K562 (cell line): ENCODE measurements at regions not wholly inside any gene's neighbourhood (a gene's known extent, or its start where the extent isn't known, plus 50 kb on each side); places are given as distances from the start of the nearest gene placed in this dataset.

Experiments used
- ATAC-seq: fragments of 200-7000 bp; cut with Tn5 transposase; 3 replicates; pipeline ENCODE4 v1.9.1; 2020; ENCODE audit warnings: moderate library complexity
- BruUV-seq: library from RNA; stranded (reverse); fragments of 400-500 nt; replicated peaks from 2 replicates; lab custom pipeline; 2021; lab: Mats Ljungman, UMichigan
- CTCF ChIA-PET: fragments of 300-600 bp; formaldehyde crosslinking; extraction: SDS; loops from one replicate; lab custom pipeline; 2021; ENCODE audit warnings: low intra/inter-chr PET ratio; lab: Yijun Ruan, JAX
- POLR2A ChIA-PET: fragments of 300-600, 350-650 bp; sonication (Branson Sonifier 250); formaldehyde crosslinking; extraction: SDS; loops from one replicate; lab custom pipeline; 2021; ENCODE audit warnings: antibody characterized with exemption, inconsistent platforms; lab: Yijun Ruan, JAX
- DNase-seq, 4 experiments: peaks; one replicate each; pipeline versions ENCODE4 v3.0.0 to v3.0.0-alpha.2; 2011 to 2018; ENCODE audit warnings: low spot score in 3 of 4, mixed read lengths in 3 of 4; ENCODE audit errors: extremely low read depth in 1 of 4
- FAIRE-seq: peaks from 2 replicates; lab custom pipeline; 2011; peaks lifted over from hg19 to GRCh38; lab: Jason Lieb, UNC
- H2AFZ ChIP-seq: 2 replicates; pipeline ENCODE4 v1.6.0; 2011; ENCODE audit warnings: low read depth, low read length, control low read depth, inconsistent platforms
- H3K27ac ChIP-seq: fragments of 200-600 bp; 3 replicates; pipeline ENCODE4 v1.8.0; 2011; ENCODE audit warnings: low read depth, mild to moderate bottlenecking, control low read depth, inconsistent platforms, low read length, moderate library complexity, mixed read lengths; ENCODE audit errors: extremely low read depth
- H3K27me3 ChIP-seq, 2 experiments: fragments of 300-600 bp in 1 of 2; 2 replicates in 1 of 2; 3 replicates in 1 of 2; pipeline versions ENCODE4 v1.6.0 to v1.8.0; 2011; ENCODE audit warnings: inconsistent platforms in 2 of 2, low read length in 2 of 2, mild to moderate bottlenecking in 1 of 2, mixed read lengths in 1 of 2, moderate library complexity in 1 of 2; ENCODE audit not compliant: control insufficient read depth in 2 of 2, insufficient read depth in 2 of 2
- H3K36me3 ChIP-seq: fragments of 300-600 bp; 3 replicates; pipeline ENCODE4 v1.8.0; 2011; ENCODE audit warnings: mild to moderate bottlenecking, low read length, inconsistent platforms; ENCODE audit not compliant: control insufficient read depth, insufficient read depth
- H3K4me1 ChIP-seq, 2 experiments: fragments of 200-600 bp in 1 of 2; replicated peaks in 1 of 2; 2 replicates in 1 of 2; 3 replicates in 1 of 2; pipeline versions ENCODE4 v1.5.1 to v1.8.0; 2011; ENCODE audit warnings: inconsistent platforms in 2 of 2, low read length in 2 of 2, mild to moderate bottlenecking in 1 of 2, mixed read lengths in 1 of 2, moderate library complexity in 1 of 2; ENCODE audit not compliant: control insufficient read depth in 2 of 2, insufficient read depth in 2 of 2
- H3K4me2 ChIP-seq: 2 replicates; pipeline ENCODE4 v1.6.1; 2011; ENCODE audit warnings: low read length, control low read depth, inconsistent platforms, mixed read lengths; ENCODE audit not compliant: insufficient read depth
- H3K4me3 ChIP-seq: fragments of 200-600 bp; sonication (generic), shearing (Covaris generic); 2 replicates; pipeline ENCODE4 v1.5.1; 2016; ENCODE audit warnings: control low read depth, inconsistent platforms
- H3K79me2 ChIP-seq: fragments of 200-600 bp; 3 replicates; pipeline ENCODE4 v1.8.0; 2011; ENCODE audit warnings: low read length, inconsistent platforms; ENCODE audit not compliant: control insufficient read depth, insufficient read depth
- H3K9ac ChIP-seq, 2 experiments: 2 replicates each; pipeline versions ENCODE4 v1.6.0 to v1.6.1; 2011; ENCODE audit warnings: low read depth in 2 of 2, low read length in 2 of 2, control low read depth in 1 of 2, inconsistent platforms in 1 of 2, mild to moderate bottlenecking in 1 of 2, mixed read lengths in 1 of 2; ENCODE audit not compliant: insufficient read depth in 1 of 2
- H3K9me1 ChIP-seq: one replicate; pipeline ENCODE4 v1.6.0; 2011; ENCODE audit warnings: inconsistent platforms, mild to moderate bottlenecking, low read length, moderate library complexity; ENCODE audit not compliant: control insufficient read depth, insufficient read depth
- H3K9me3 ChIP-seq: replicated peaks from 2 replicates; pipeline ENCODE4 v1.5.1; 2011; ENCODE audit warnings: low read depth, low read length, inconsistent platforms; ENCODE audit not compliant: control insufficient read depth, insufficient read depth
- H4K20me1 ChIP-seq: replicated peaks from 2 replicates; pipeline ENCODE4 v1.6.1; 2011; ENCODE audit warnings: low read length, inconsistent platforms, mixed read lengths; ENCODE audit not compliant: control insufficient read depth, insufficient read depth
- MCM2 ChIP-seq: fragments of 450-650 bp; IDR thresholded peaks from 2 replicates; pipeline ENCODE4 v1.6.1; 2017; ENCODE audit warnings: low read depth, mild to moderate bottlenecking
- NFIX ChIP-seq: fragments of 250-450 bp; sonication (Bioruptor Pico); IDR thresholded peaks from 2 replicates; pipeline ENCODE4 v1.4.0; 2020; ENCODE audit warnings: low read depth, mild to moderate bottlenecking, moderate library complexity
- POLR3A ChIP-seq: IDR thresholded peaks from 2 replicates; pipeline ENCODE4 v1.6.1; 2011; ENCODE audit warnings: borderline replicate concordance, mild to moderate bottlenecking, moderate library complexity; ENCODE audit not compliant: insufficient read length, insufficient read depth; ENCODE audit errors: extremely low read depth
- TBP ChIP-seq: optimal IDR thresholded peaks from 2 replicates; pipeline ENCODE3; 2011; ENCODE audit warnings: low read depth, low read length, improper control_type of control experiment
- U2AF1 ChIP-seq: fragments of 200-400 bp; formaldehyde crosslinking; optimal IDR thresholded peaks from 2 replicates; pipeline ENCODE3; 2017; ENCODE audit warnings: mild to moderate bottlenecking, low read depth, low read length, moderate library complexity
- YBX1 ChIP-seq: fragments of 450-650 bp; IDR thresholded peaks from 2 replicates; pipeline ENCODE4 v1.7.1; 2016; ENCODE audit warnings: mild to moderate bottlenecking
- ZNF583 ChIP-seq: fragments of 250-450 bp; sonication (Bioruptor Pico); IDR thresholded peaks from 2 replicates; pipeline ENCODE4 v1.4.0; 2020
- ZNF830 ChIP-seq: fragments of 250-450 bp; sonication (Bioruptor Pico); IDR thresholded peaks from 2 replicates; pipeline ENCODE4 v1.5.0; 2021; ENCODE audit warnings: mild to moderate bottlenecking
- WGBS: fragments of 100-300 bp; shearing (Covaris generic); methylation state at CpG from one replicate; pipeline ENCODE4 v1.1.6; 2016; ENCODE audit warnings: low coverage, mixed read lengths; ENCODE audit not compliant: insufficient coverage; ENCODE audit errors: missing lambda C conversion rate; 5-methylcytosine and 5-hydroxymethylcytosine counted together
- in situ Hi-C: fragments of 300-500 bp; cut with MboI; formaldehyde crosslinking; loops from 4 replicates; pipeline ENCODE4 v1.15.0; 2018; ENCODE audit warnings: inconsistent platforms, mixed read lengths
- intact Hi-C: fragments of 100-400 bp; cut with micrococcal nuclease; formaldehyde crosslinking; loops from 2 replicates; pipeline ENCODE4 v1.14.2; 2022
- TF ChIP-seq, protein P1 (sequence below): fragments of 200-400 bp; formaldehyde crosslinking; IDR thresholded peaks from 2 replicates; pipeline ENCODE4 v1.6.1; 2017; ENCODE audit warnings: mild to moderate bottlenecking, low read depth, low read length, moderate library complexity
- TF ChIP-seq, protein P2 (sequence below): IDR thresholded peaks from 2 replicates; pipeline ENCODE4 v1.6.1; 2011; ENCODE audit not compliant: insufficient read length; ENCODE audit errors: extremely low read depth

DNA sequence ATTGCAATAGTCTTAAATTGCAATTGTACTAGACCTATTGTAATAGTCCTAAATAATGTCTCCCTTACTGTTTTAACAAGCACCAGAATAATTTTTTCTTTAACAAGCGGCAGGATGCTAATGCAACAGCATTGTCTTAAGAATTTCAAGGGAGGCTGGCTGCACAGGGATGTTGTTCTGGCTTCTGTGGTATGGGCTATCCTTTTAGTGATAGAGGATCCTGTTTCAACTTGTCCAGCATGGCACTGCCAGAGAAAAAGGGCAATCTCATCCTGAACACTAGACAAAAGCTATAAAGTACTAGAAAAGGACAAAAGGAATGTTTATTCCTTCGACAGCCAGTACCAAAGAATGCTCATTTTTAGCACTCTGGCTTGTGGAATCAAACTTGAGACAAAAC, 405.5 kb upstream of the ACTRT1 start:
- no peaks in the 10 kb centered on the region for H3K79me2 ChIP-seq
- FAIRE-seq (no peak), ATAC-seq (no peak), DNase-seq (no peak)
- POLR2A ChIA-PET, result no interaction called here
- intact Hi-C loops (no loop called here), in situ Hi-C loops (no loop called here)
- no peak for TF ChIP-seq YBX1
- no peak for TF ChIP-seq NFIX (CRISPR knock-in tag)
- H3K36me3 ChIP-seq, result no peaks in the 10 kb centered on the region
- no peaks in the 10 kb centered on the region for H3K9me1 ChIP-seq
- no peak overlapping the region for H3K4me3 ChIP-seq
- CTCF ChIA-PET, result no interaction called here
- WGBS, result 9% methylated on average over 2 of the region's 2 CpGs
- no peaks in the 10 kb centered on the region for H3K4me1 ChIP-seq
- H3K27me3 ChIP-seq, result no peaks in the 10 kb centered on the region
- no peak overlapping the region for H3K4me2 ChIP-seq
- H3K9ac ChIP-seq, result no peak overlapping the region
- BruUV-seq, result no TSS peak
- H3K9me3 ChIP-seq, result no peaks in the 10 kb centered on the region
- H2AFZ ChIP-seq, result no peak overlapping the region
- H4K20me1 ChIP-seq, result no peaks in the 10 kb centered on the region
- H3K27ac ChIP-seq, result no peak overlapping the region

DNA sequence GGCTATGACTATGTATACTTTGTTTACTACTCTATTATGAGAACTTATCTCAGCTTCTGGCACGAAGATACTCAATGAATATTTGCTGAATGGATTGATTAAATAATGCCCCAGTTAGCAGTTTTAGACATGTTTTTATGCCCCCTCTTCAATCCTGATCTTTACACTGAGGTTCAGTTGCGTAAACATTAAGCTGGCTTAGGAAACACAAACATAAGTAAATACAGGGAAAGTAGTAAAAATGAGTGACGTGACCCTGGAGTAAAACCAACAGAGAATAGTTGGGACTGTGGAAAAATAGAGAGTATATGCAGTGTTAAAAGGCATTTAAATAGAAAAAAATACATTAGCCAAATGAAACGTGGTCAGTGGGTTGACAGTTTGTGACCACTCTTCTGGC, 387.0 kb upstream of the ACTRT1 start:
- Histone ChIP-seq H3K27ac (no peak overlapping the region), H3K36me3 (no peaks in the 10 kb centered on the region), H4K20me1 (no peaks in the 10 kb centered on the region), H3K9me3 (no peaks in the 10 kb centered on the region), H3K4me2 (no peak overlapping the region), H2AFZ (no peak overlapping the region), H3K9me1 (no peaks in the 10 kb centered on the region), H3K9ac (no peak overlapping the region), H3K79me2 (no peaks in the 10 kb centered on the region), H3K27me3 (no peaks in the 10 kb centered on the region), H3K4me3 (no peak overlapping the region), H3K4me1 (no peaks in the 10 kb centered on the region)
- no TSS peak for BruUV-seq
- ChIA-PET POLR2A (no interaction called here), CTCF (no interaction called here)
- no peak for FAIRE-seq
- in situ Hi-C loops, result no loop called here
- WGBS, result 0% methylated on average over 4 of the region's 4 CpGs
- ATAC-seq, result no peak
- intact Hi-C loops, result no loop called here
- DNase-seq, result no peak
- TF ChIP-seq U2AF1, result no peak
- TF ChIP-seq ZNF830, result no peak
- TF ChIP-seq, protein P1, sequence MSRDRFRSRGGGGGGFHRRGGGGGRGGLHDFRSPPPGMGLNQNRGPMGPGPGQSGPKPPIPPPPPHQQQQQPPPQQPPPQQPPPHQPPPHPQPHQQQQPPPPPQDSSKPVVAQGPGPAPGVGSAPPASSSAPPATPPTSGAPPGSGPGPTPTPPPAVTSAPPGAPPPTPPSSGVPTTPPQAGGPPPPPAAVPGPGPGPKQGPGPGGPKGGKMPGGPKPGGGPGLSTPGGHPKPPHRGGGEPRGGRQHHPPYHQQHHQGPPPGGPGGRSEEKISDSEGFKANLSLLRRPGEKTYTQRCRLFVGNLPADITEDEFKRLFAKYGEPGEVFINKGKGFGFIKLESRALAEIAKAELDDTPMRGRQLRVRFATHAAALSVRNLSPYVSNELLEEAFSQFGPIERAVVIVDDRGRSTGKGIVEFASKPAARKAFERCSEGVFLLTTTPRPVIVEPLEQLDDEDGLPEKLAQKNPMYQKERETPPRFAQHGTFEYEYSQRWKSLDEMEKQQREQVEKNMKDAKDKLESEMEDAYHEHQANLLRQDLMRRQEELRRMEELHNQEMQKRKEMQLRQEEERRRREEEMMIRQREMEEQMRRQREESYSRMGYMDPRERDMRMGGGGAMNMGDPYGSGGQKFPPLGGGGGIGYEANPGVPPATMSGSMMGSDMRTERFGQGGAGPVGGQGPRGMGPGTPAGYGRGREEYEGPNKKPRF, result no peak
- TF ChIP-seq, protein P2, sequence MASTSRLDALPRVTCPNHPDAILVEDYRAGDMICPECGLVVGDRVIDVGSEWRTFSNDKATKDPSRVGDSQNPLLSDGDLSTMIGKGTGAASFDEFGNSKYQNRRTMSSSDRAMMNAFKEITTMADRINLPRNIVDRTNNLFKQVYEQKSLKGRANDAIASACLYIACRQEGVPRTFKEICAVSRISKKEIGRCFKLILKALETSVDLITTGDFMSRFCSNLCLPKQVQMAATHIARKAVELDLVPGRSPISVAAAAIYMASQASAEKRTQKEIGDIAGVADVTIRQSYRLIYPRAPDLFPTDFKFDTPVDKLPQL, result no peak
- no peak for TF ChIP-seq MCM2
- no peak for TF ChIP-seq ZNF583 (CRISPR knock-in tag)
- no peak for TF ChIP-seq POLR3A
- no peak for TF ChIP-seq TBP
